ENCODE measurements at regions not wholly inside any gene's neighbourhood (a gene's known extent, or its start where the extent isn't known, plus 50 kb on each side); places are given as distances from the start of the nearest gene placed in this dataset.

DNA sequence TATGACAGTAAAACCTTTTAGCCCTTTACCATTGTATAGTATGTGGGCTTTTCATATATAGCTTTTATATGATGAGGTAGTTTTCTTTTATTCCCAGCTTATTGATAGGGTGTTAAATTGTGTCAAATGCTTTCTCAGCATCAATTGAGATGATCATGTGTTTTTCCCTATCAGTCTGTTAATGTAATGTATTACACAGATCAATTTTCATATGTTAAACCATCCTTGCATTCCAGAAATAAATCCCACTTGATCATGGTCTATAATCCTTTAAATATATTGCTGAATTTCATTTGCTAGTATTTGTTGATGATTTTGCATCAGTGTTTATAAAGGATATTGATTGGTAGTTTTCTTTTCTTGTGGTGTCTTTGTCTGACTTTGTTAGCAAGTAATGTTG lies 603.9 kb downstream of the TRHDE start:
- TF ChIP-seq, protein P1, sequence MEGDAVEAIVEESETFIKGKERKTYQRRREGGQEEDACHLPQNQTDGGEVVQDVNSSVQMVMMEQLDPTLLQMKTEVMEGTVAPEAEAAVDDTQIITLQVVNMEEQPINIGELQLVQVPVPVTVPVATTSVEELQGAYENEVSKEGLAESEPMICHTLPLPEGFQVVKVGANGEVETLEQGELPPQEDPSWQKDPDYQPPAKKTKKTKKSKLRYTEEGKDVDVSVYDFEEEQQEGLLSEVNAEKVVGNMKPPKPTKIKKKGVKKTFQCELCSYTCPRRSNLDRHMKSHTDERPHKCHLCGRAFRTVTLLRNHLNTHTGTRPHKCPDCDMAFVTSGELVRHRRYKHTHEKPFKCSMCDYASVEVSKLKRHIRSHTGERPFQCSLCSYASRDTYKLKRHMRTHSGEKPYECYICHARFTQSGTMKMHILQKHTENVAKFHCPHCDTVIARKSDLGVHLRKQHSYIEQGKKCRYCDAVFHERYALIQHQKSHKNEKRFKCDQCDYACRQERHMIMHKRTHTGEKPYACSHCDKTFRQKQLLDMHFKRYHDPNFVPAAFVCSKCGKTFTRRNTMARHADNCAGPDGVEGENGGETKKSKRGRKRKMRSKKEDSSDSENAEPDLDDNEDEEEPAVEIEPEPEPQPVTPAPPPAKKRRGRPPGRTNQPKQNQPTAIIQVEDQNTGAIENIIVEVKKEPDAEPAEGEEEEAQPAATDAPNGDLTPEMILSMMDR (conservative IDR thresholded peaks at IDR 0.05 in 1 of 2, IDR thresholded peaks at IDR 0.05 in 1 of 2; ENCODE audit: extremely low read depth in 1 of 2, insufficient read depth in 1 of 2, low read depth in 1 of 2, low read length in 2 of 2) = no peak
- no peak for TF ChIP-seq EZH2 (IDR thresholded peaks at IDR 0.05; ENCODE audit: borderline replicate concordance, low read length)
